H1 (cell line): ENCODE measurements at regions not wholly inside any gene's neighbourhood (a gene's known extent, or its start where the extent isn't known, plus 50 kb on each side); places are given as distances from the start of the nearest gene placed in this dataset.

Experiments
- CTCF ChIA-PET: fragments of 300-600 bp; sonication (Branson Sonifier 250); formaldehyde crosslinking; loops from one replicate; lab custom pipeline; 2021; ENCODE audit not compliant: partially characterized antibody; lab: Charles Lee
- POLR2A ChIA-PET: fragments of 300-600 bp; sonication (Branson Sonifier 250); formaldehyde crosslinking; loops from one replicate; lab custom pipeline; 2021; ENCODE audit warnings: inconsistent platforms; ENCODE audit not compliant: partially characterized antibody; lab: Charles Lee
- DNase-seq, 2 experiments: peaks; one replicate each; pipeline versions ENCODE4 v3.0.0 to v3.0.0-alpha.2; 2010 to 2022; ENCODE audit warnings: low spot score in 2 of 2, low read depth in 1 of 2, mixed read lengths in 1 of 2
- FAIRE-seq: peaks from 2 replicates; lab custom pipeline; 2011; peaks lifted over from hg19 to GRCh38; lab: Jason Lieb, UNC
- H2AFZ ChIP-seq: 2 replicates; pipeline ENCODE4 v1.8.1; 2012; ENCODE audit warnings: low read length, inconsistent platforms
- H2AK5ac ChIP-seq: 2 replicates; pipeline ENCODE4 v1.6.1; 2013; ENCODE audit warnings: low read depth, low read length
- H2BK120ac ChIP-seq: replicated peaks from 2 replicates; pipeline ENCODE3; 2013; ENCODE audit warnings: low read depth, low read length, inconsistent platforms
- H2BK12ac ChIP-seq: 2 replicates; pipeline ENCODE4 v1.6.1; 2013; ENCODE audit warnings: low read depth, low read length
- H2BK15ac ChIP-seq: 2 replicates; pipeline ENCODE4 v1.6.1; 2013; ENCODE audit warnings: low read length
- H2BK20ac ChIP-seq: 2 replicates; pipeline ENCODE4 v1.6.1; 2013; ENCODE audit warnings: low read length
- H2BK5ac ChIP-seq: 2 replicates; pipeline ENCODE4 v1.6.1; 2013; ENCODE audit warnings: low read depth, low read length
- H3K14ac ChIP-seq: 2 replicates; pipeline ENCODE4 v1.6.1; 2013; ENCODE audit warnings: inconsistent platforms; ENCODE audit not compliant: insufficient read length
- H3K18ac ChIP-seq: 2 replicates; pipeline ENCODE4 v1.6.1; 2013; ENCODE audit warnings: low read length; ENCODE audit errors: extremely low read depth
- H3K23ac ChIP-seq: 2 replicates; pipeline ENCODE4 v1.6.1; 2013; ENCODE audit warnings: inconsistent platforms; ENCODE audit not compliant: insufficient read length
- H3K23me2 ChIP-seq: 2 replicates; pipeline ENCODE4 v1.6.1; 2013; ENCODE audit warnings: low read depth, low read length
- H3K27ac ChIP-seq: 2 replicates; pipeline ENCODE4 v1.6.1; 2011; ENCODE audit warnings: low read depth, low read length, inconsistent platforms
- H3K27me3 ChIP-seq, 4 experiments: replicated peaks in 1 of 4; 1 replicate in 1 of 4; 2 replicates in 3 of 4; pipeline versions ENCODE4 v1.6.1 to v1.8.1; 2011 to 2013; ENCODE audit warnings: low read length in 3 of 4, mild to moderate bottlenecking in 3 of 4, inconsistent platforms in 2 of 4, mixed read lengths in 2 of 4, moderate library complexity in 1 of 4; ENCODE audit not compliant: control insufficient read depth in 3 of 4, insufficient read depth in 3 of 4; ENCODE audit errors: extremely low read depth in 1 of 4
- H3K36me3 ChIP-seq, 4 experiments: 2 replicates each; pipeline versions ENCODE4 v1.6.1 to v1.8.1; 2011 to 2013; ENCODE audit warnings: mild to moderate bottlenecking in 4 of 4, low read length in 3 of 4, moderate library complexity in 2 of 4, control low read depth in 1 of 4, inconsistent platforms in 1 of 4; ENCODE audit not compliant: insufficient read depth in 4 of 4, control insufficient read depth in 2 of 4
- H3K4ac ChIP-seq: replicated peaks from 2 replicates; pipeline ENCODE3; 2013; ENCODE audit warnings: low read length, low read depth, mixed read lengths, inconsistent platforms; ENCODE audit not compliant: insufficient read length
- H3K4me1 ChIP-seq, 4 experiments: replicated peaks in 1 of 4; 1 replicate in 1 of 4; 2 replicates in 3 of 4; pipeline versions ENCODE4 v1.6.1 to v1.8.1; 2011 to 2013; ENCODE audit warnings: low read length in 3 of 4, inconsistent platforms in 2 of 4, mixed read lengths in 1 of 4; ENCODE audit not compliant: insufficient read depth in 4 of 4, control insufficient read depth in 3 of 4
- H3K4me2 ChIP-seq, 2 experiments: 2 replicates each; pipeline versions ENCODE4 v1.6.1 to v1.8.1; 2011 to 2013; ENCODE audit warnings: low read depth in 2 of 2, low read length in 2 of 2, control low read depth in 1 of 2, inconsistent platforms in 1 of 2, mild to moderate bottlenecking in 1 of 2; ENCODE audit not compliant: insufficient read depth in 1 of 2
- H3K4me3 ChIP-seq, 4 experiments: fragments of 200-600, 300-600 bp in 1 of 4; sonication (generic), shearing (Covaris generic), sonication (Bioruptor Twin) in 1 of 4; 2 replicates each; pipeline versions ENCODE4 v1.5.1 to v1.8.1; 2011 to 2016; ENCODE audit warnings: low read length in 4 of 4, low read depth in 3 of 4, control low read depth in 2 of 4, inconsistent platforms in 2 of 4, mild to moderate bottlenecking in 2 of 4, mixed read lengths in 1 of 4, moderate library complexity in 1 of 4; ENCODE audit not compliant: insufficient read depth in 2 of 4; ENCODE audit errors: extremely low read depth in 1 of 4
- H3K56ac ChIP-seq: replicated peaks from 2 replicates; pipeline ENCODE3; 2013; ENCODE audit warnings: low read depth, mild to moderate bottlenecking, mixed read lengths, low read length, inconsistent platforms; ENCODE audit not compliant: insufficient read length
- H3K79me1 ChIP-seq: 2 replicates; pipeline ENCODE4 v1.6.1; 2013; ENCODE audit warnings: low read depth, low read length, control low read depth
- H3K79me2 ChIP-seq, 2 experiments: 2 replicates each; pipeline versions ENCODE4 v1.6.1 to v1.8.1; 2012 to 2013; ENCODE audit warnings: low read length in 2 of 2, mild to moderate bottlenecking in 2 of 2, inconsistent platforms in 1 of 2; ENCODE audit not compliant: insufficient read depth in 2 of 2, control insufficient read depth in 1 of 2
- H3K9ac ChIP-seq, 4 experiments: replicated peaks in 1 of 4; 1 replicate in 1 of 4; 2 replicates in 3 of 4; pipeline versions ENCODE4 v1.6.1 to v1.8.1; 2011 to 2013; ENCODE audit warnings: low read depth in 3 of 4, low read length in 3 of 4, control low read depth in 2 of 4, mild to moderate bottlenecking in 2 of 4, moderate library complexity in 2 of 4, inconsistent platforms in 1 of 4; ENCODE audit errors: extremely low read depth in 1 of 4
- H3K9me3 ChIP-seq, 2 experiments: 2 replicates each; pipeline versions ENCODE4 v1.6.1 to v1.8.1; 2012 to 2013; ENCODE audit warnings: mild to moderate bottlenecking in 2 of 2, moderate library complexity in 2 of 2, control low read depth in 1 of 2, inconsistent platforms in 1 of 2, low read depth in 1 of 2, low read length in 1 of 2, mixed read lengths in 1 of 2; ENCODE audit not compliant: insufficient read depth in 2 of 2
- H4K20me1 ChIP-seq, 2 experiments: replicated peaks in 1 of 2; 2 replicates each; pipeline versions ENCODE3 to v1.8.1; 2011 to 2013; ENCODE audit warnings: inconsistent platforms in 2 of 2, low read length in 2 of 2, mild to moderate bottlenecking in 1 of 2; ENCODE audit not compliant: insufficient read depth in 2 of 2, control insufficient read depth in 1 of 2
- H4K5ac ChIP-seq: 2 replicates; pipeline ENCODE4 v1.6.1; 2013; ENCODE audit warnings: low read length, low read depth, mixed read lengths, inconsistent platforms; ENCODE audit not compliant: insufficient read length
- H4K8ac ChIP-seq: 2 replicates; pipeline ENCODE4 v1.8.0; 2013; ENCODE audit warnings: mild to moderate bottlenecking, moderate library complexity, low read length, inconsistent platforms; ENCODE audit not compliant: insufficient read depth; ENCODE audit errors: extremely low read depth
- H4K91ac ChIP-seq: replicated peaks from 2 replicates; pipeline ENCODE3; 2013; ENCODE audit warnings: low read length, mixed read lengths, inconsistent platforms; ENCODE audit not compliant: insufficient read length
- KDM4A ChIP-seq: IDR thresholded peaks from one replicate; pipeline ENCODE4 v1.7.1; 2012; ENCODE audit warnings: low read depth, mild to moderate bottlenecking, moderate library complexity, low read length, inconsistent platforms; ENCODE audit not compliant: severe bottlenecking
- KDM5A ChIP-seq: fragments of 200-600 bp; IDR thresholded peaks from 2 replicates; pipeline ENCODE4 v1.7.1; 2012; ENCODE audit warnings: mild to moderate bottlenecking, low read length, inconsistent platforms, mixed read lengths
- WGBS, 2 experiments: shearing (Covaris generic) in 1 of 2; methylation state at CpG; one replicate each; pipeline versions ENCODE4 v1.1.6 to v1.1.7; 2013 to 2015; ENCODE audit warnings: low lambda C conversion rate in 2 of 2, mixed read lengths in 2 of 2, inconsistent platforms in 1 of 2, low coverage in 1 of 2, missing lambda C conversion rate in 1 of 2; ENCODE audit not compliant: insufficient replicate concordance in 2 of 2, insufficient coverage in 1 of 2, insufficient read length in 1 of 2; ENCODE audit errors: extremely low coverage in 1 of 2, missing lambda C conversion rate in 1 of 2; 5-methylcytosine and 5-hydroxymethylcytosine counted together

DNA sequence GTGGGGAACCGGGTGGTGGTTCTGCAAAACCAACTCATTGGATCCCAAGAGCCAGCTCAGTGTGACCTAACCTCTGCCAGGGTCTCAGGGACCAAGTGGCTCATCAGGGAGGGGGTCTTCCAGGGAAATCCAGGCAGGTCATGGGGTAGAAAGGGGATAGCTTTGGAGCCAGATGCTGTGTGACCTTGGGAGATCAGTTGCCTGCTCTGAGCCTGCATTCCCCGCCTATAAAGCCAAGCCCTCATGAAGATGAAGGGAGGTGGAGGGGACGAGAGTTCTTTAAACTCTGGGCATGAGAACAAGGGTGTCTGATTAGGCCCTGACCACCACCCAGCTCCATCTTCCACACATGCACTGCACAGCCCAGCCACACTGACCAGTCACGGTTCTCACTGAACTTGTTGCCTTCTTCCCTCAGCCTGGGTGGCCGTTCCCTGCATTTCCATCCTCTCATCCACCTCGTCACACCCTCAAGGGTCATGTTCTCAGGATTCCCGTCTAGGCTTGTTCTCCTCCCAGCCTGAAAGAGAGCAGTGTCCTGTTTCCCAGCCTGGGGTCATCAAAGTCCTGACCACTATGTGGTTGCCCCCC lies 475.5 kb downstream of the TBC1D22A start:
- peaks cover 70 to 75% of the 10 kb centered on the region in 2 experiments for H3K9me3 ChIP-seq
- H3K23ac ChIP-seq: no peak overlapping the region
- no peak overlapping the region for H3K4me3 ChIP-seq
- no peaks in the 10 kb centered on the region for H3K4me1 ChIP-seq
- H3K36me3 ChIP-seq: no peaks in the 10 kb centered on the region
- H2BK20ac ChIP-seq: no peak overlapping the region
- no peak overlapping the region for H4K5ac ChIP-seq
- no peak overlapping the region for H2AK5ac ChIP-seq
- CTCF ChIA-PET: interaction anchor here (0.9 kb wide), 1 partner anchor 98 kb away, joined by 3 read pairs; no protein-coding TSS in a partner anchor
- POLR2A ChIA-PET: no interaction called here
- 73% methylated on average over 7 of the region's 7 CpGs; no CpG with 5 or more reads in 1 of the 2 experiments for WGBS, 2 experiments
- DNase-seq: no peak
- no peak overlapping the region for H3K9ac ChIP-seq
- H3K14ac ChIP-seq: no peak overlapping the region
- H3K56ac ChIP-seq: no peak overlapping the region
- H2BK12ac ChIP-seq: no peak overlapping the region
- H3K79me1 ChIP-seq: no peaks in the 10 kb centered on the region
- FAIRE-seq: no peak
- H2BK120ac ChIP-seq: no peak overlapping the region
- no peak overlapping the region for H3K27ac ChIP-seq
- no peaks in the 10 kb centered on the region for H4K20me1 ChIP-seq
- no peak overlapping the region for H3K18ac ChIP-seq
- H4K8ac ChIP-seq: no peak overlapping the region
- no peak overlapping the region for H2BK15ac ChIP-seq
- H3K27me3 ChIP-seq: no peaks in the 10 kb centered on the region
- no peak overlapping the region for H3K4ac ChIP-seq
- no peak overlapping the region for H4K91ac ChIP-seq
- no peak overlapping the region for H2BK5ac ChIP-seq
- H3K79me2 ChIP-seq: no peaks in the 10 kb centered on the region
- H3K23me2 ChIP-seq: peaks cover 2% of the 10 kb centered on the region; the same call in 1 of the 2 replicates
- no peak overlapping the region for H3K4me2 ChIP-seq
- H2AFZ ChIP-seq: no peak overlapping the region
- TF ChIP-seq KDM4A (no peak), KDM5A (no peak)
